H1 (cell line): ENCODE measurements at regions not wholly inside any gene's neighbourhood (a gene's known extent, or its start where the extent isn't known, plus 50 kb on each side); places are given as distances from the start of the nearest gene placed in this dataset.

Experiments used
- CTCF ChIA-PET: fragments of 300-600 bp; sonication (Branson Sonifier 250); formaldehyde crosslinking; loops from one replicate; lab custom pipeline; 2021; ENCODE audit not compliant: partially characterized antibody; lab: Charles Lee
- POLR2A ChIA-PET: fragments of 300-600 bp; sonication (Branson Sonifier 250); formaldehyde crosslinking; loops from one replicate; lab custom pipeline; 2021; ENCODE audit warnings: inconsistent platforms; ENCODE audit not compliant: partially characterized antibody; lab: Charles Lee
- DNase-seq, 2 experiments: peaks; one replicate each; pipeline versions ENCODE4 v3.0.0 to v3.0.0-alpha.2; 2010 to 2022; ENCODE audit warnings: low spot score in 2 of 2, low read depth in 1 of 2, mixed read lengths in 1 of 2
- FAIRE-seq: peaks from 2 replicates; lab custom pipeline; 2011; peaks lifted over from hg19 to GRCh38; lab: Jason Lieb, UNC
- H2AFZ ChIP-seq: 2 replicates; pipeline ENCODE4 v1.8.1; 2012; ENCODE audit warnings: low read length, inconsistent platforms
- H2AK5ac ChIP-seq: 2 replicates; pipeline ENCODE4 v1.6.1; 2013; ENCODE audit warnings: low read depth, low read length
- H2BK120ac ChIP-seq: replicated peaks from 2 replicates; pipeline ENCODE3; 2013; ENCODE audit warnings: low read depth, low read length, inconsistent platforms
- H2BK12ac ChIP-seq: 2 replicates; pipeline ENCODE4 v1.6.1; 2013; ENCODE audit warnings: low read depth, low read length
- H2BK15ac ChIP-seq: 2 replicates; pipeline ENCODE4 v1.6.1; 2013; ENCODE audit warnings: low read length
- H2BK20ac ChIP-seq: 2 replicates; pipeline ENCODE4 v1.6.1; 2013; ENCODE audit warnings: low read length
- H2BK5ac ChIP-seq: 2 replicates; pipeline ENCODE4 v1.6.1; 2013; ENCODE audit warnings: low read depth, low read length
- H3K14ac ChIP-seq: 2 replicates; pipeline ENCODE4 v1.6.1; 2013; ENCODE audit warnings: inconsistent platforms; ENCODE audit not compliant: insufficient read length
- H3K18ac ChIP-seq: 2 replicates; pipeline ENCODE4 v1.6.1; 2013; ENCODE audit warnings: low read length; ENCODE audit errors: extremely low read depth
- H3K23ac ChIP-seq: 2 replicates; pipeline ENCODE4 v1.6.1; 2013; ENCODE audit warnings: inconsistent platforms; ENCODE audit not compliant: insufficient read length
- H3K23me2 ChIP-seq: 2 replicates; pipeline ENCODE4 v1.6.1; 2013; ENCODE audit warnings: low read depth, low read length
- H3K27ac ChIP-seq: 2 replicates; pipeline ENCODE4 v1.6.1; 2011; ENCODE audit warnings: low read depth, low read length, inconsistent platforms
- H3K27me3 ChIP-seq, 4 experiments: replicated peaks in 1 of 4; 1 replicate in 1 of 4; 2 replicates in 3 of 4; pipeline versions ENCODE4 v1.6.1 to v1.8.1; 2011 to 2013; ENCODE audit warnings: low read length in 3 of 4, mild to moderate bottlenecking in 3 of 4, inconsistent platforms in 2 of 4, mixed read lengths in 2 of 4, moderate library complexity in 1 of 4; ENCODE audit not compliant: control insufficient read depth in 3 of 4, insufficient read depth in 3 of 4; ENCODE audit errors: extremely low read depth in 1 of 4
- H3K36me3 ChIP-seq, 4 experiments: 2 replicates each; pipeline versions ENCODE4 v1.6.1 to v1.8.1; 2011 to 2013; ENCODE audit warnings: mild to moderate bottlenecking in 4 of 4, low read length in 3 of 4, moderate library complexity in 2 of 4, control low read depth in 1 of 4, inconsistent platforms in 1 of 4; ENCODE audit not compliant: insufficient read depth in 4 of 4, control insufficient read depth in 2 of 4
- H3K4ac ChIP-seq: replicated peaks from 2 replicates; pipeline ENCODE3; 2013; ENCODE audit warnings: low read length, low read depth, mixed read lengths, inconsistent platforms; ENCODE audit not compliant: insufficient read length
- H3K4me1 ChIP-seq, 4 experiments: replicated peaks in 1 of 4; 1 replicate in 1 of 4; 2 replicates in 3 of 4; pipeline versions ENCODE4 v1.6.1 to v1.8.1; 2011 to 2013; ENCODE audit warnings: low read length in 3 of 4, inconsistent platforms in 2 of 4, mixed read lengths in 1 of 4; ENCODE audit not compliant: insufficient read depth in 4 of 4, control insufficient read depth in 3 of 4
- H3K4me2 ChIP-seq, 2 experiments: 2 replicates each; pipeline versions ENCODE4 v1.6.1 to v1.8.1; 2011 to 2013; ENCODE audit warnings: low read depth in 2 of 2, low read length in 2 of 2, control low read depth in 1 of 2, inconsistent platforms in 1 of 2, mild to moderate bottlenecking in 1 of 2; ENCODE audit not compliant: insufficient read depth in 1 of 2
- H3K4me3 ChIP-seq, 4 experiments: fragments of 200-600, 300-600 bp in 1 of 4; sonication (generic), shearing (Covaris generic), sonication (Bioruptor Twin) in 1 of 4; 2 replicates each; pipeline versions ENCODE4 v1.5.1 to v1.8.1; 2011 to 2016; ENCODE audit warnings: low read length in 4 of 4, low read depth in 3 of 4, control low read depth in 2 of 4, inconsistent platforms in 2 of 4, mild to moderate bottlenecking in 2 of 4, mixed read lengths in 1 of 4, moderate library complexity in 1 of 4; ENCODE audit not compliant: insufficient read depth in 2 of 4; ENCODE audit errors: extremely low read depth in 1 of 4
- H3K56ac ChIP-seq: replicated peaks from 2 replicates; pipeline ENCODE3; 2013; ENCODE audit warnings: low read depth, mild to moderate bottlenecking, mixed read lengths, low read length, inconsistent platforms; ENCODE audit not compliant: insufficient read length
- H3K79me1 ChIP-seq: 2 replicates; pipeline ENCODE4 v1.6.1; 2013; ENCODE audit warnings: low read depth, low read length, control low read depth
- H3K79me2 ChIP-seq, 2 experiments: 2 replicates each; pipeline versions ENCODE4 v1.6.1 to v1.8.1; 2012 to 2013; ENCODE audit warnings: low read length in 2 of 2, mild to moderate bottlenecking in 2 of 2, inconsistent platforms in 1 of 2; ENCODE audit not compliant: insufficient read depth in 2 of 2, control insufficient read depth in 1 of 2
- H3K9ac ChIP-seq, 4 experiments: replicated peaks in 1 of 4; 1 replicate in 1 of 4; 2 replicates in 3 of 4; pipeline versions ENCODE4 v1.6.1 to v1.8.1; 2011 to 2013; ENCODE audit warnings: low read depth in 3 of 4, low read length in 3 of 4, control low read depth in 2 of 4, mild to moderate bottlenecking in 2 of 4, moderate library complexity in 2 of 4, inconsistent platforms in 1 of 4; ENCODE audit errors: extremely low read depth in 1 of 4
- H3K9me3 ChIP-seq, 2 experiments: 2 replicates each; pipeline versions ENCODE4 v1.6.1 to v1.8.1; 2012 to 2013; ENCODE audit warnings: mild to moderate bottlenecking in 2 of 2, moderate library complexity in 2 of 2, control low read depth in 1 of 2, inconsistent platforms in 1 of 2, low read depth in 1 of 2, low read length in 1 of 2, mixed read lengths in 1 of 2; ENCODE audit not compliant: insufficient read depth in 2 of 2
- H4K20me1 ChIP-seq, 2 experiments: replicated peaks in 1 of 2; 2 replicates each; pipeline versions ENCODE3 to v1.8.1; 2011 to 2013; ENCODE audit warnings: inconsistent platforms in 2 of 2, low read length in 2 of 2, mild to moderate bottlenecking in 1 of 2; ENCODE audit not compliant: insufficient read depth in 2 of 2, control insufficient read depth in 1 of 2
- H4K5ac ChIP-seq: 2 replicates; pipeline ENCODE4 v1.6.1; 2013; ENCODE audit warnings: low read length, low read depth, mixed read lengths, inconsistent platforms; ENCODE audit not compliant: insufficient read length
- H4K8ac ChIP-seq: 2 replicates; pipeline ENCODE4 v1.8.0; 2013; ENCODE audit warnings: mild to moderate bottlenecking, moderate library complexity, low read length, inconsistent platforms; ENCODE audit not compliant: insufficient read depth; ENCODE audit errors: extremely low read depth
- H4K91ac ChIP-seq: replicated peaks from 2 replicates; pipeline ENCODE3; 2013; ENCODE audit warnings: low read length, mixed read lengths, inconsistent platforms; ENCODE audit not compliant: insufficient read length
- GABPA ChIP-seq: IDR thresholded peaks from 2 replicates; pipeline ENCODE4 v1.6.1; 2011; ENCODE audit warnings: mild to moderate bottlenecking, low read length, moderate library complexity, borderline replicate concordance; ENCODE audit not compliant: insufficient read depth
- NRF1 ChIP-seq: IDR thresholded peaks from 2 replicates; pipeline ENCODE4 v1.6.1; 2011; ENCODE audit warnings: mild to moderate bottlenecking, low read depth, low read length, improper control_type of control experiment
- RAD21 ChIP-seq, 2 experiments: IDR thresholded peaks in 1 of 2; conservative IDR thresholded peaks in 1 of 2; 2 replicates each; pipeline ENCODE4 v1.6.1; 2011; ENCODE audit warnings: low read depth in 2 of 2, low read length in 2 of 2, improper control_type of control experiment in 1 of 2, inconsistent platforms in 1 of 2, mild to moderate bottlenecking in 1 of 2, moderate library complexity in 1 of 2
- RFX5 ChIP-seq: IDR thresholded peaks from 2 replicates; pipeline ENCODE4 v1.6.1; 2011; ENCODE audit warnings: low read depth, low read length, improper control_type of control experiment, borderline replicate concordance
- SIRT6 ChIP-seq: IDR thresholded peaks from one replicate; pipeline ENCODE4 v1.7.1; 2012; ENCODE audit warnings: low read length, inconsistent platforms
- SUZ12 ChIP-seq: fragments of 200-600 bp; sonication (generic); IDR thresholded peaks from 2 replicates; pipeline ENCODE4 v1.6.1; 2012; ENCODE audit warnings: mild to moderate bottlenecking, inconsistent platforms, low read length, moderate library complexity, mixed read lengths

DNA sequence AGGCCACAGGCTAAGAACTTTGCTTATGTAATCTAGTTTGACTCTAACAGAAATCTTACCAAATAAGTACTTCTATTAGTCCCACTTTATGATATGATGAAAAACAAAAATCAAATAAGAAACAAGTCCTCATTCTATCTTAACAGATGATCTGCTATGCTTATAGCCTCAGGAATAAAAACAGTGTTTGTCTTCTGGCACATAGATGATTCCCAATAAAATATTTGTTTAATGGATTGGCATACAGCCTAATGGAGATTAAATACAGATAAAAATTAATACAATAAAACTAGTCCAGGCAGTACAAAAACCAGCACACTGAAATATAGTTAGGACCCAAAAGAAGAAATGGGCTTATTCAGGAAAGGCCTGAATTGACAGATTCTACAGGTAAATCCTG, 971.4 kb upstream of the WWC1 start:
- H3K4ac ChIP-seq: no peak overlapping the region
- no peak overlapping the region for H3K18ac ChIP-seq
- H3K4me3 ChIP-seq: no peak overlapping the region
- H3K9me3 ChIP-seq: 0 out of 4 replicates have a peak, but pooled peaks cover 0 to 3% of the 10 kb centered on the region in 2 experiments
- no peak overlapping the region for H4K91ac ChIP-seq
- no peak overlapping the region for H3K9ac ChIP-seq
- no peak overlapping the region for H2AK5ac ChIP-seq
- H2BK20ac ChIP-seq: no peak overlapping the region
- H3K79me1 ChIP-seq: no peaks in the 10 kb centered on the region
- no peak overlapping the region for H4K5ac ChIP-seq
- H3K23me2 ChIP-seq: no peaks in the 10 kb centered on the region
- H3K23ac ChIP-seq: no peak overlapping the region
- no peak overlapping the region for H3K56ac ChIP-seq
- H2BK15ac ChIP-seq: no peak overlapping the region
- no peak overlapping the region for H2BK5ac ChIP-seq
- H3K4me1 ChIP-seq: peaks cover 0 to 14% (median 3%) of the 10 kb centered on the region in 4 experiments; a peak in 3 of 7 replicates
- CTCF ChIA-PET: no interaction called here
- no peak overlapping the region for H3K4me2 ChIP-seq
- H3K27ac ChIP-seq: no peak overlapping the region
- FAIRE-seq: no peak
- no peaks in the 10 kb centered on the region for H4K20me1 ChIP-seq
- no peak overlapping the region for H4K8ac ChIP-seq
- no peak overlapping the region for H2BK120ac ChIP-seq
- H3K14ac ChIP-seq: no peak overlapping the region
- no peaks in the 10 kb centered on the region for H3K27me3 ChIP-seq
- no peak overlapping the region for H2AFZ ChIP-seq
- no peaks in the 10 kb centered on the region for H3K79me2 ChIP-seq
- no peak for DNase-seq
- no peak overlapping the region for H2BK12ac ChIP-seq
- H3K36me3 ChIP-seq: no peaks in the 10 kb centered on the region
- POLR2A ChIA-PET: interaction anchor here (1.3 kb wide), 1 partner anchor 14 kb away, joined by 3 read pairs; no protein-coding TSS in a partner anchor
- TF ChIP-seq GABPA (no peak), RFX5 (no peak), SIRT6 (no peak), RAD21 (IDR thresholded peaks at IDR 0.05 in 1 of 2, conservative IDR thresholded peaks at IDR 0.05 in 1 of 2; ENCODE audit: low read depth in 2 of 2, low read length in 2 of 2) (no peak), SUZ12 (no peak), NRF1 (no peak)
